ENCODE measurements at regions not wholly inside any gene's neighbourhood (a gene's known extent, or its start where the extent isn't known, plus 50 kb on each side); places are given as distances from the start of the nearest gene placed in this dataset.
"Not testable (repeated sequence)": the region's sequence is repeated elsewhere in the genome, so short reads cannot be mapped to it uniquely, and the experiment has no call there.

DNA sequence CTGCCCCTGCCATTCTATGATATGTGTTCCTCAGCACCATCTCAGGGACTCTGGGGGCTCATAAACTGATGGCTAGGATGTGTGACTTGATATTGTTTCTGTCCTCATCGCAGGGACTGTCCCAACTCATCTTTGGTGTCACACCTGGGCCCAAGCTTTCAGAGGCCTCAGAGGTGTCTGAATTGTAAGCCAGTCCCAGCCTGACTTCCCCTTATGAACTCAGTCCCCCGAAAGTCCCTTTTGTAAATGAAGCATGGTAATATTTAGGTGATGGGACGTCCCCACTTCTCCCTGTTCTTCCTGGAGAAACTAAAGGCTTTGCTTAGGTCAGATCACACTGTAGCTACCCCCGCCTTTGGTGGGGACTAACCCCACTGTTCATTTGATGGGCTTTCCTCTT lies 142.4 kb upstream of the TLE3 start:
- no peak for FAIRE-seq

DNA sequence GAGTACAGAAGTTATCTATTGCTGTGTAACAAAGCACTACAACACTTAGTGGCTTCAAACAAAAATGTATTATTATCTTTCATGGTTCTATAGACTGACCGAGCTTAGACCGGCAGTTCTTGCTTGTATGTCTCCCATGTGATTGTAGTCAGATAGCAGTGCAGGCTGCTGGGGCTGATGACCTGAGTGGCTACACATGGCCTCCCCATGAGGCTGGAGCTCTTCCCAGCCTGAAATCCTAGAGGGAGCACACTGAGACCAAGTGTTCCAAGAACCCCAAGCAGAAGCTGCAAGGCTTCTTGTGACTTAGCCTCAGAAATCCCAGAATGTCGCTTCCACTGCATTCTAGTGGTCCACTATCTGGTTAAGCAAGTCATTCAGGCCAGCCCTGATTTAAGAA lies 141.2 kb upstream of the TLE3 start:
- FAIRE-seq = no peak

DNA sequence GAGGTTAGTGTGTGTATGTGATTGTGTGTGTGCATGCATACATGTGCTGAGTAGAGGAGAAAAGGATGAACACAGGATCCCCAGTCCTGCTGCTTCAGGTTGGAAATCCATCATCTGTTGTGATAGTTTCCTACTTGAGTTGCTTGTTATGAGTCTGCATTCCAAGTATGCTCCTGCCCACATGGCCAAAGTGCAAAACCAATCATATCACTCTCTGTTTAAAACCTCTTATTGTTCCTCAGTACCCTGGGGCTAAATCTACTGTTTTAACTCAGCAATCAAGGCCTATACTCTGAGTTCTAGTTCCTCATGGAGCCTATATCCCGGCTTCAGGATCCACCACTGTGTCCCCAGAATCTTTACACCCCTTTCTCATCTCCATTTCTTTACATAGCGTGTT lies 139.9 kb upstream of the TLE3 start:
- FAIRE-seq = no peak

DNA sequence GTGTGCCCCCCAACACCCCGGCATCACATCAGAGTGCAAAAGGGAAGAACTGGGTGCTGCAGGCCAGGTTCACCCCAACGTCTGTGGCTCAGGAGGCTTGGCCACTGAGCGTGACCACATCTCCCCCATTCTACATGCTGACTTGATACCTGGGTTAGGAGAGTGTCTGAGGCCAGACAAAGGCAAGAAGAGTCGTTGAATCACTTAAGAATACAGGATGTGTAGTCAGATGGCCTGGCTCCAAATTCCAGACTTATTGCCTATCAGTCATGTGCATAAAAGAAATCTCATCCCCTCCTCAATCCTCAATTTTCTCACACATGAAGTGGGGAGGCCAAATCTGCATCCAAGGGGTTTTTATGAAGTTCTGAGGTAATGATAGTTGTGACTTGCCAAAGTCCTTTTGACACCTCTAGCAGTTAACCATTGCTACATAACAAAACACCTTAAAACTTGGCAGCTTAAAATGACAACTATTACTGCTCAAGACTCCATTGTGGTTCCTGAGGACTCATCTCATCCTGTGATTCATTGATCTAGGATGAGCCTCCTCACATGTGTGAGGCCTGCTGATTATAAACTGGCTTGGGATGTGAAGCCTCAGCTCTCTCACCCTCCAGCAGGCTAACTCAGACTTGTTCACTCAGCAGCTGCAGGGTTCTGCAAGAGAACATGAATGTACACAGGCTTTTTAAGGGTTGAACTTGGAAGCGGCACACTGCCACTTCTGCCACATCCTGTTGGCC lies 138.8 kb upstream of the TLE3 start:
- FAIRE-seq = no peak

DNA sequence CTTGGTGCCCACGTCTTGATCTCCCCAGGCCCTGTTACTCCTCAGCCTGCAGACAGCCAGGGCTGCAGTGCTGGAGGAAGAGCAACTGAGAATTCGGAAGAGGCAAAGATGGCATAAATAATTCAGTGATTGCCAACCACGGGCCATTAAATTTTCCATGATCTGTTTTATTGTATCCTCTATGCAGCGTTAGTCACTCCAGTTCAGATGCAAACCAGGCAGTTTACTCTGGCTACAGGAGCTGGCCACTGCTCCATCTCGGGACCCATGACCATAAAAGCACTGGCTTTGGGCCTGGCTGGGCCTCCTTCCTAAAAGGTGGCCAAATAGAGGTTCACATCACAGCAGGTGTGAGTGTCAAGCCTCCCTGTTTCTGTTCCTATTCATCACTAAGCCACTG lies 137.6 kb upstream of the TLE3 start:
- FAIRE-seq = no peak

DNA sequence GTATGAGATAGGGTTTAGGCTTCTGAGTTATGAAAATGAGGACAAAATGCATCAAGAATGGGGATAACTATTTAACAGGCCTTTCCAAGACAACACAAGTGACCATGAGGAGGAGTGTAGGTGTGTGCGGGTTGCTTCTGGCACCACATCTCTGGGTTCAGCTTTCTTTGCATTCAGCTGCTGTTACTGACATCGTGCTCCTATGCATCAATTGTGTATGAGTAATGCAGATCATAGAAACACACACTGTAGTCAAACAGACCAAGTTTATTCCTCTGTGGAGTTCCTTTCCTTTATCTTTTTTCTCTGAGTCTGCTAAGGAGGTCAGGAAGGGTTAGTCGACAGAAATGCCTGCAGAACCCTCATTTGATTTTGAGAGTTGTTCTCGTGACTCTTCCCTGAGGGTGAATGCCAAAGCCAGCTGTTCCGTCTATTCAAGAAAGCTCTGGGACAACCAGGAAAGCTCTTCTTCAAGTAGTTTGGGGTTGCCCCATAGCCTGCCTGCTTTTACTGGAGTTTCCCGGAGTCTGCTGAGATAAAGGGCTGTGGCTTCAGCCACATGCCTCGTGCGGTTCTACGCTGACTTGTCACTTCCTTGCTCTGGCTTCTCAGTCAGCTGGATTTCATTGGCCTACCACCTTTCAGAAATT lies 136.7 kb upstream of the TLE3 start:
- no peak for FAIRE-seq

DNA sequence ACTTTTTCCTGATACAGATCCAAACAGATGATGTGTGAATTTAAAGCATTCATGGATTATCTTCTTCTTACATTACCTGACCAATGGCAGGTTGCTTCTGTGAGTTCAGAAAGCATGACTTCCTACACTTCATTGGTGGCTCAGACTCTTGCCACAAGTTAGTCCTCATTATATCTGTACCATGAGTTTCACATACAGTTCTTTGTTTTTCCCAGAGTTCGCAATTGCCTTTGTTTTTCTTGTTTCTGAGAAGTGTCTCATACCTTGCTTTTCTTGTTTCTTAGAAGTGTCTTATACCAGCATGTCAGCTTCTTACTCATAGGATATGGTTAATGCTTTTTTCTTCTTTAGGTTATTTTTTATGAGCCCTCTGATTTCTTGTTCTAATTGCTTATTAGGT lies 133.8 kb upstream of the TLE3 start:
- no peak for FAIRE-seq

DNA sequence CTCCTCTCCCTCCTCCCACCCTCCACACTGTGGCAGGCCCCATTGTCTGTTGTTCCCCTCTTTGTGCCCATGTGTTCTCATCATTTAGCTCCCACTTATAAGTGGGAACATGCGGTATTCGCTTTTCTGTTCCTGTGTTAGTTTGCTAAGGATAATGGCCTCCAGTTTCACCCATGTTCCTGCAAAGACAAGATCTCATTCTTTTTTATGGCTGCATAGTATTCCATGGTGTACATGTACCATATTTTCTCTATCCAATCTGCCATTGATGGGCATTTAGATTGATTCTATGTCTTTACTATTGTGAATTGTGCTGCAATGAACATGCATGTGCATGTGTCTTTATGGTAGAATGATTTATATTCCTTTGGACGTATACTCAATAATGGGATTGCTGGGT lies 130.2 kb upstream of the TLE3 start:
- not testable (repeated sequence) for FAIRE-seq

DNA sequence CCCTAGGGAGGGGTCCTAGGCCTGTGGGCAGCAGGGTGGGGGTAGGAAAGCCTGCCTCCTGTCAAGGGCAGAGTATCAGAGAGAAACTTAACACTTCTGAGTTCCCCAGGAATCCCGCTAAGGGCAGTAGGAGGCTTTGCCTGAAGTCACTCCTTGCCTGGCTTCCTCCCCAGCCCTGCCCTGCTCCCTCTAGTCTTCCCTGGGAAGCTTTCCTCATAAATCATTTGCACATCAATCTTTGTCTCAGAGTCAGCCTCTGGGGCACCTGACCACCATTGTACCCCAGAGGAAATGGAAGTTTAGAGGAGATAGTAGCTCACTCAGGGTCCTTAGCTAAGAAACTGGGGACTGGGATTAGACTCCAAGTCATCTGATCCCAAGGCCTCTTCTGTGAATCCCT lies 129.4 kb upstream of the TLE3 start:
- no peak for FAIRE-seq

DNA sequence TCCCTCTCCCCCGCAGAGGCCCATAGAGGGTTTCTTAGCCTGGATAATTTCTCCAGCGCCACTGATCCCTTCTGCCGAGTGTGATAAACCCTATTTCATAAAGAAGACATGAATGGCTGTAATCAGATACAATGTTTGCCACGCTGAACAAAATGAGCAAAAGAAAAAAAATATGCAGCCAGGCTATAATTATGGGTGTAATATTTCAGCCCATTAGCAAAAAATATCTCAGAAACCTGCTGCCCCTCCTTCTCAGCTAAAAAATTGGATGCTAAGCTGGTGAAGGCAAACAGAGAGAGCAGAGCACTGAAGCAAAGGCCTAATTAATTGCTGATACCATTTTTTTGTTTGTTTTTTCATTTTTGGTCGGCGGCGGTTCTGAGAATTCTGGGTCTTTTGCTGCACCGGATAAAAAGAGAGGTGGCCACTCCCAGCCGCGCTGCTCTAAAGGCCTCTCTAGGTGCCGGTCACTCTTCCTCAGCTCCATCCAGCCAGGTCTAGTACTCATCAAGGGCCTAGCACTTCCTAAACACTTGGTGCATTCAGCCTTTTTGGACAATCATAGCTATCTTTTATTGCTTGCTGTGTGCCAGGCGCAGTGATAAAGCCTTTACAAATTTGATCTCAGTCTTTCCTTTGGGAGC lies 128.7 kb upstream of the TLE3 start:
- no peak for FAIRE-seq

DNA sequence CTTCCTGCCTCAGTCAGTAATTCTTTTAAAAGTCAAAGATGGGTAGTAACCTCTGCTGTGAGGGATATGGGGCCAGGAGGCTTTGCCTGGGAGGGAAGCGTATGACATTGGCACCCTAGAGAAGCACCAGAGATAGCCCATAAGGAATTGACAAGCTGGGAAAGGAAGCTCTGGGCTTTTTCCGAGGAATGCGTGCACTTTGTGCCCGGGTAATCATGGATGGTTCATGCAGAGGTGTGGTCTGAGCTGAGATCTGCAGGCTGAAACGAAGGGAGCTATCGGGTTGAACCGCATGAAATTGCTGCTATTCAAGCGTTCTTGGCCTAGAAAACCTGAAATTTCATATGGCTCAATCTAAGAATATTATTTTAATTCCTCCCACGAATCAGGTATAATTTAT lies 127.7 kb upstream of the TLE3 start:
- no peak for FAIRE-seq

DNA sequence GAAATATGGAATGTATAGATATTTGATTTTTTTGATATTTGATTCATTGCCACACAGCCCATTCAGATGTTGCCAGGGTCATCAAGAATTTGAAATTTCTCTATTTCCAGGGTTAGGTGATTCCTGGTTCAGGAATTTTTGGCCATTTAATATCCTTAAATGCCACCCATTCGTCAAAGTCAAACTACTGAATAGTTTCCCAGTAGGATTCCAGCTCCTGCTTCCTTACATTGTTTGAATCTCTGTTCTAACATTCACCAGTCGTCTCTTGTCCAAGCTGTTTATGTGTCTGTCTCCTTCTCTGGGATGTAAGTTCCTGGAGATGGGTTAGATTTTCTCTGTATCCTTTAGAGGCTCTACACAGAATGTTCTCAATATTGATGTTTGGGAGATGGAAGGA lies 124.9 kb upstream of the TLE3 start:
- no peak for FAIRE-seq

DNA sequence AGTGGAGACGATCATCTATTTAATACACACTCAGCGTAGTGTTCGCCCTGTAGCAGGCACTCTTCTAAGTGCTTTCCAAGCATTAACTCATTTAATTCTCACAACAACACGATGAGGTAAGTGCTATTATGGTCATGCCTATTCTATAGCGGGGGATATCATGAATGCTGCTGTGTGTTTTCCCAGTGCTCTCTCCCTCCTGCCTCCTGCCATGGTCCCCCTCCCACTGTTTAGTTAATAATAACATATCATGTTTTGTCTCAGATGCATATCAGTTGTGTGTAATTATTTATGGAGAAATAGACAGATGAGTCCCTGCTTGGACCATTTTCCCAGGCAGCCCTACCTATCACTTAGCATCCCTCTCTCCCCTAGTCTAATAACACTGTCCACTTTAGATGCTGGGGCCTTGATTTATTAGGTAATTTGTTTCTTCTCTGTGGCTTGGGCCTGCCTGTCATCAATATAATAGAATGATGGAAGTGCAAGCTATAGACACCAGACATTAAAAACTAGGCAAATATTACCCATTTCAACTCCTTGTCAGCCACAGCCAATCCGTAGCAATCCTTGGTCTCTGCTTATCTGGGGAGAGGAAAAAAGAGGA lies 122.9 kb upstream of the TLE3 start:
- FAIRE-seq = no peak

DNA sequence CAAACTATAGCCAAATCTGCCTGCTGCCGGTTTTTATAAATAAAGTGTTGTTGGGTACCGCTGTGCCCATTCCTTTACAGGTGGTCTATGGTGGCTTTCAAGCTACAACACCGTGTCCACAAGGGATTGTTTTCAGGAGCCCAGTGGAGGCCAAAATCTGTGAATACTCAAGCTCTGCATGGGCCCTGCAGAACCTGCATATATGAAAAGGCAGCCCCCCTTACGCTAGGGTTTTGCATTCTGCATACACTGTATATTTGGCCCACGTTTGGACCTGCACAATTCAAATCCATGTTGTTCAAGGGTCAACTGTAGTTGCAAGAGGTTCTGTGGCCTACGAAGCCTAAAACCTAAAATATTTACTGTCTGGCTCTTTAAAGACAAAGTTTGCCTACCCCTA lies 122.2 kb upstream of the TLE3 start:
- no peak for FAIRE-seq

DNA sequence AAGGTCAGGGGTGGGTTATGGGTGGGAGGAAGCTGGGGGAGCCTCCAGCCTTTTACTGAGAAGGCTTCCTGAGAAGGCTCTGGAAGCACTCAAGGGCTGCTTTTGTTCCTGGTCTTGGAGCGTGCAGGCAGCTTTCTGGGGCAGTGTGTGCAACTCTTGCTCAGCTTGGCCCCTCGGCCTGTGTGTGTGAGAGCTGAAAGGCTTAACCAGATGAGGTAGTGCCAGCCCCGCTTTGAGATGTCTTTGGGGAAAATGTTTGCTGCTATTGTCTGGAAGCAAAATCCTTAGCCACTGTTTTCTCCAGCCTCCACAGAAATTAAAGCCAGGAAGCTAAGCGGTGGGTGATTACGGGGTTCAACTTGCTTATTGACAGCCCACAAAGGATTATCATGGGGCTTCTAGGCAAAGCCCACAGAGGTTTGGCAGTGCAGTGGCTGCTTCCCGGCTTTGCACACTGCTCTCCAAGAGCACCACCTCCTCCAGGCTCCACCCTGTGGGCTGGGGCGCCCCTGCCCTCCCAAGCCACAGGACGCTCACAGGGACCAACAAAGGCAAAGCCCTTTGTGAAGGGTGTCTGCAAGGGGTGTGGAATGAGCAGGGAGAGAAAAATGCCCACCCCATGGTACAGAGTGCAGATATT lies 121.7 kb upstream of the TLE3 start:
- FAIRE-seq = no peak

DNA sequence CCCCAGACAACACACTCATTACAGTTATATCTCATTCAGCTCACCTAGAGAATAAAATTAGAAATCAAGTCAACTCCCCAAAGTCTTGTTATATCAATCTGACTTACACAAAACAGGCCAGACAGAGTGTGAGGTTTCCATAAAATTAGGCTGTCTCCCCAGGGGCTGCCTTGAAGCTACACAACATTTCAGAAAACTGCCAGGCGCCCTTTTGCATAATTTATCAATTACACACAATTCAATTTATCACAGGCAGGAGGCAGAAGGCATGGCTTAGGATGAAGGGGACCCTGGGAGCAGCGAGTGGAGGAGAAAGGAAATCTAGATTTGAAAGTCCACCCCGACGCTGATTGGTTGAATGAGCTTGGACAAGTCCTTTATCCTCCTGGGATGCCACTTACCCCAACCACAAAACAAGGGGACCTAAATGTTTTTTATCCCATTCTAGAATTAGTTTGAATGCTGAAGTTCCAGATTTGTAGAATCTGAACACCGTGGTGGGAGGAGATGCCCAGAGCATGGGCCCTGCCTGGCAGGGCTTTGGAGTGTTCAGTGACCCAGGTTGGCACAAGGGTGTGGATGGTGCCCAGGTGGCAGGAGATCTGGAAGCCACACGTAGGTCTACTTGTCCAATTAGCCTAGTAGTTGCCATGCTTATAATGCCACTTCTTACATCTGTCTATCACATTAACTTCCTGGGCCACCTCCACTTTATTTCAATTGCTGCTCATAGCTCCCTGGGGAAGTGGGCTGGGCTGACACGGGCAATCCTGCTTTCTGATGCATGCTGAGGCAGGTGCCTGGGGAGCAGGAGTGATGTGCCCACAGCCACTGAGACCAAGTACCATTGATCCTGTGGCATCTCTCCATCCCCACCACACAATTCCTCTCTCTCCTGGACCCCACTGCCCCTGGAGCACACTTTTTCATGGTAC lies 119.8 kb upstream of the TLE3 start:
- FAIRE-seq = no peak

DNA sequence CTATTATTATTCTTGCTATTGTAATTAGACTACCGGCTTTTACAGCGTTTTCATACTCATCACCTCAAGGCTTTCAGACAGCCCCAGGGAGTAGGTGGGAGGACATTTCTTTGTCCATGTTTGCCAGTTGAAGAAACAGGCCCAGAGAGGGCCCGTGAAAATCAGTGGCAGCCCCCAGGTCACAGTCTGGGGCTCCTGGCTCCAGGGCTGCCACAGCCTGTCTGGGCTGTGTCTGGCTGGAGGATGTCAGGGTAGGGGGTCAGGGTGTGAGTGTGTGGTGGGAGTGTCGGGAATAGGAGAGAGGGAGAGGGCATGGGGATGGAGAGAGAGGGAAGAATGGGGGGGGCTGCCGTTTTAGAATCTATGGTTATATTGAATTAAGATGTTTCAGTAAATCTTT lies 118.2 kb upstream of the TLE3 start:
- FAIRE-seq = no peak

DNA sequence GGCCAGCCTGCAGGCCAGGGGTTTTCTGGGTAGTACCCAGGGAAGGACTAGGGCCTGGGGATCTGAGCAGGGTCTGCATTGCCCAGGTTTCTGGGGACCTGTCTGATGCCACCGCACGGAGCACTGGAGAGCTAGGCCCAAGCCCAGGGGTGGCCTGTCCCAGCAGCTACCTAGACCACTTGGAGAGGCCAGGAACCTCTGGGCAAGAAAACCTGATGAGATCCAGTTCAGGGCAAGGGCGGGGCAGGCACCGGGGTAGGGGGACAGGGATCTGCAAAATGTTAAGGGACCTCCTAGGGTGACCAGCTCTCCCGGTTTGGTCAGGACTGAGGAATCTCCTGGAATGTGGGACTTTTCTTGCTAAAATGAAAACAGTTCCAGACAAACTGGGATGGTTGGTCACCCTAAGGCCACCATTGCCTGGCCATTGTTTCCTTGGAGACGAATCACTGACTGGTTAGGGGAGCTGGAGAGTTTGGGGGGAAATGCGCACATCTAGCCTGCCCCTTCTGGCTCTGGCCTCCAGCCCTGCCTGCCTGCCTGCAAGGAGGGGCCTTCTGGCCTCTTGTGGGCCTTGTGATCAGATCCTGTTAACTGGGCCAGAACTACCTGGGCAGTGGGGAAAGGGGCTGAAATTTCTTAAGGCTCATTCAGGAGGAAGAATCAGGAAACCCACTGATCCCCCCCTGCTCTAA lies 117.4 kb upstream of the TLE3 start:
- FAIRE-seq = no peak

DNA sequence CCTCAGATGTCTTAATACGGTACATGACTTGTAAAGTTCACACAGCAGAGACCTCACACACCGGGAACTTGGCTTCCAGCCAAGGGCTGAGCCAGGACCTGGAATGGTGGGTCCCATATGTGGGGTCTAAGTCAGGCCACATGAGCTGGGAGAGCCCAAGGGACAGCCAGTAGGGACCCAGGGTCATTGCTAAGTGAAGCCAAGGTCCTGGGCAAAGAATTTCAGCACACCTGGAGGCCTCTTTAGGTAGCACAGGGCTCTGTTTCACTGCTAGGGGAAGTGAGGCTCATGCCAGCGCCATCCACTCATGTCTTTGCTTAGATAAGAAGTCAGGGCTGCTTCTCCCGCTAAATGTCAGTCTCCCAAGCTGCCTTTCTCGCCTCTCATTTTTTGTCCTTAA lies 116.6 kb upstream of the TLE3 start:
- FAIRE-seq = no peak

DNA sequence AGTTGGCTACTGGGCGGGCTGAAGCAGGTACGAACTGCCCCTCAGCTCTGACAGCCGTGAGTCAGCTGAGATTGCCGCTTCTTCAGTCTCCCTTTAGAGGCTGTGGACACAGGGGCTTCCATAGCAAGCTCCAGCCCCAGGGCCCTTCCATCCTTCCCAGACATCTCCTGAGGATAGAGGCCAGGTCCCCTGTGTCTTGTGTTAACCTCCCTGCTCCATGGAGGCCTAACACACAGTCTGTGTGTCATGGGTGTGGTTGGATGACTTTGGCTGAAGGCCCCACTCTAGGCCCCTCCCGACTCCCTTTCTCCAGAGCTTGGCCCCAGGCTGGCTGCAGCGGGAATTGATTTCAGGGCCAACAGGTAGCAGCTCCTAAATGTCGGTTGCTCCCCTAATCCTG lies 116.1 kb upstream of the TLE3 start:
- FAIRE-seq = no peak

DNA sequence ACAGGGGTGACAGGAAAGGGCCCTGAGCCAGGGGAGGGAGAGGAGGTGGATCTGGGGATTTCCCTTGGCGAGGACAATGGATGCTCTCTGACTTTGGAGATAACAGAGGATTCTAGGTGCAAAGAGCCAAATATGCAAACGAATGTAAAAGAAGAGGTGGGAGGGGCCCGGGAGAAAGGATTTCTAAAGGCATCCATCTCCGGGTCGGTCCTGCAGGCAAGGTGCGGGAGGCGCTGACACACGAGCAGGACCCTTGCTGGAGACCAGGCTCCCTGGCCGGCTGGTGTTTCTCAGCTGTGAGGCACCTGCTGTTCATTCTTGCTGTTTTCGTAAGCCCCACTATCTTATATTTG lies 115.2 kb upstream of the TLE3 start:
- FAIRE-seq = no peak
